ES-I3 (cell line): ENCODE measurements at regions not wholly inside any gene's neighbourhood (a gene's known extent, or its start where the extent isn't known, plus 50 kb on each side); places are given as distances from the start of the nearest gene placed in this dataset.

Source experiments
- H3K36me3 ChIP-seq: 2 replicates; pipeline ENCODE4 v1.6.1; 2013; ENCODE audit warnings: mild to moderate bottlenecking, low read length, control low read depth, moderate library complexity; ENCODE audit not compliant: insufficient read depth
- H3K4me1 ChIP-seq: 2 replicates; pipeline ENCODE4 v1.6.1; 2013; ENCODE audit warnings: mild to moderate bottlenecking, control low read depth, low read length; ENCODE audit not compliant: insufficient read depth
- H3K9ac ChIP-seq: 2 replicates; pipeline ENCODE4 v1.6.1; 2013; ENCODE audit warnings: low read depth, mild to moderate bottlenecking, low read length, moderate library complexity
- H3K9me3 ChIP-seq: 2 replicates; pipeline ENCODE4 v1.6.1; 2013; ENCODE audit warnings: mild to moderate bottlenecking, low read length, moderate library complexity; ENCODE audit not compliant: control insufficient read depth, insufficient read depth

DNA sequence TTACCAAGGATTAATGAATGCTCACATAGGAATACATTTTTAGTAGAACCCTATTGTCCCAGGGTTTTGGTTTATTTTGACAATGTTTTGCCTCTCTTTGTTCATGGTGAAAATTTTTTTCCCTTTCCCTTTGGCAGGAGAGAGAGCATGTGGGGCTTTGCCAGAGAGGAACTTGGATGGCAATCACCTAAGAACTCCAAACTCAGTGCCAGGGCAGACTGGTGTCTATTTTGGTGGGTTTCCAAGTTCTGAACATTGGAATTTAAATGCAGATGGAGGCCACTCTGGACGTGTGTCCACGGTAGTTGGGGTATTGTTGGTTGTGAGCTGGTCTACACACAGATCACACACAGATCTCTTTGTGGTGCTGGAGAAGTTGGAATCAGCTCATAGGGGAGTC is 2091.1 kb upstream of the PIK3C3 start:
- H3K36me3 ChIP-seq, result no peaks in the 10 kb centered on the region
- H3K9me3 ChIP-seq, result no peaks in the 10 kb centered on the region
- no peak overlapping the region for H3K9ac ChIP-seq
- H3K4me1 ChIP-seq, result no peaks in the 10 kb centered on the region

DNA sequence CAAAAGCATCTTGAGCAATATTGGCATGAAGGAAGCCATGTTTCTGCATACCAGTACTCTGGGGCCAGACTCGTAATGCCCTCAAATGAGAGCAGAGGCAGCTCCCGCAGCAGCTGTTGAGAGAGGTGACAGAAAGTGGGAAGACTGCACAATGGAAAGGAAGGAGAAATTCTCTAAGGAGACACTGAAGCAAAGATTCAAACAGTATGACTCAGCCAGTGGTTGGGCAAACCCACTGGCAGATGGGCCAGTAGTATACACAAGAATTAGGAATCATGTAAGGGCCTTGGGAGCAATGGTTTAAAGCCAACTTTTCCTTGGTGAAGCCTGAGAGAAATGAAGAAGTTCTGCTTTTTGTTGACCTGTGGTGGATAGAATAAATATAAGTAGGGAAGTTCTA is 2092.7 kb upstream of the PIK3C3 start:
- no peaks in the 10 kb centered on the region for H3K9me3 ChIP-seq
- H3K4me1 ChIP-seq, result peaks cover 3% of the 10 kb centered on the region; the same call in 1 of the 2 replicates
- H3K36me3 ChIP-seq, result no peaks in the 10 kb centered on the region
- H3K9ac ChIP-seq, result no peak overlapping the region

DNA sequence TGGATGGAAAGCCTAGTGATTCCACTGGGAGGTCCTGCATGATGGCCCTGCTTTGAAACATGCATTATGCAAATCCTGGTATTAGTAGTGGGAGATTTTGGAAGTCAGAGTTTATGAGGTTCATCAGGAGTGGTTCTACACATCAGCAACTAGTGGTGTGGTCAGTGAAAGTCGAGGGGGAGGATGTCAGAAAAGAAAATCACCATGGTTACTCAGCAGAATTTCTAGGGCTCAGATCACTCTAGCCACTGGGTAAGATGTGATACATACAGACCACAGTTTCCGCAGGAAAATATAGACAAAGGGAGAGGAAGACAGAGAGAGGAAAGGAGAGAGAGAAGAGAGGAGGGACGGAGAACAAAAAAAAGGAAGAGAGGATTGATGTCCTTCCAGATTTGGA is 2100.7 kb upstream of the PIK3C3 start:
- Histone ChIP-seq H3K9me3 (no peaks in the 10 kb centered on the region), H3K4me1 (peaks cover 3% of the 10 kb centered on the region; the same call in 1 of the 2 replicates), H3K9ac (no peak overlapping the region), H3K36me3 (no peaks in the 10 kb centered on the region)

DNA sequence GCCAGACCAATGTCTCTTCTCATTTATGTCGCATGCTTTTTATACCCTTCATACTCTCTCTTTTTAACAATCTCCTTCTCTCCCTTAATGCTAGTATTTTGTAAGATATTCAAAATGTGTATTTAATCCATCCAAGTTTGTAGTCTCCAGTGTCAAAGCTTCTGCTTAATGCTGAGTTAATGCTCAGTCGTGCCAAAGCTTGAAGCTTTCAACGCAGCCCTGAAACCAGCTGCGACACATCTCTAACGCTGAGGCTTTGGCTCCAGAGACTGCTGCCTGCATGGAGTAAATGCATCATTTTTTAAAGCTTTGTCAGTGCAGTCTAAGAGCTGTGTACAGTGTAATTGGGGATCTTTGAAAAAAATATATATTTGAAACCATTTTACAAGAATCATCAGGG is 2108.8 kb upstream of the PIK3C3 start:
- H3K36me3 ChIP-seq, result no peaks in the 10 kb centered on the region; the same call in 1 of the 2 replicates
- H3K9me3 ChIP-seq, result no peaks in the 10 kb centered on the region
- H3K9ac ChIP-seq, result no peak overlapping the region
- H3K4me1 ChIP-seq, result no peaks in the 10 kb centered on the region

DNA sequence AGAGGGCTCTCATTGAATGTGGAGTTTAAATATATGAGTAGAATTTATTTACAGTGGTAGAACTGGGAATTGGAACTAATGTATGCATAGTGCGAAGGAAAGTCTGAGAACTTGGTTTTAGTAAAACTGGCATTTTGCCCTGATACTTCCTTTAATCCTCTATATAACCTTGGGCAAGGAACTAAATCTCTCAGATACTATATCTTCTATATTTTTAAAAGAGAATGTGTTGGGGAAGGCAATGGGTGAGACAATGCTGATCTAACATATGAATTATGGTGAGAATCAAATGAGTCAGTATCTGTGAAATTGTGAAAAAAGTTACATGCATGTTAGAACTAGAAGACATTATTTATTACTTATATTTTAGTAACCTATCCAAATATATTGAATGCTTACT is 2109.4 kb upstream of the PIK3C3 start:
- no peak overlapping the region for H3K9ac ChIP-seq

DNA sequence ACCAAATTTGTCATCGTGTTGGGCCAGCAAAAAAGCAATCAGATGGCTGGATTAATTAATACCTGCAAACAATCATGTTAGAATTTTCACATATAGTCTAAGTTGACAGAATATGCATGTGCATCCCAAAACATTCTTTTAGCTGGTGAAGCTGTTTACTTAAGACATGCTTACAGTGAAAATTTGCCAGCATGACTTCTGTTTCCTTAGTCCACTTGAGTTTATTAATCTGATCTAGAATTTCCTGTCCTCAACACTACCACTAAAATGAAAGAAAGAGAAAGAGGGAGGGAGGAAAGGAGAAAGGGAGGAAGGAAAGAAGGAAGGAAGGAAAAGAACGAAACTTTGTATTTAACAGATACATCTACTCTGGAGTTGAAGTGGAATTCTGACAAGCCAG is 2109.9 kb upstream of the PIK3C3 start:
- H3K4me1 ChIP-seq, result no peaks in the 10 kb centered on the region
- H3K9ac ChIP-seq, result no peak overlapping the region
- no peaks in the 10 kb centered on the region; the same call in 1 of the 2 replicates for H3K36me3 ChIP-seq
- H3K9me3 ChIP-seq, result no peaks in the 10 kb centered on the region

More for the DNA sequence above, 2109.4 kb upstream of the PIK3C3 start:
- Histone ChIP-seq H3K9me3 (no peaks in the 10 kb centered on the region), H3K4me1 (no peaks in the 10 kb centered on the region), H3K36me3 (no peaks in the 10 kb centered on the region; the same call in 1 of the 2 replicates)

DNA sequence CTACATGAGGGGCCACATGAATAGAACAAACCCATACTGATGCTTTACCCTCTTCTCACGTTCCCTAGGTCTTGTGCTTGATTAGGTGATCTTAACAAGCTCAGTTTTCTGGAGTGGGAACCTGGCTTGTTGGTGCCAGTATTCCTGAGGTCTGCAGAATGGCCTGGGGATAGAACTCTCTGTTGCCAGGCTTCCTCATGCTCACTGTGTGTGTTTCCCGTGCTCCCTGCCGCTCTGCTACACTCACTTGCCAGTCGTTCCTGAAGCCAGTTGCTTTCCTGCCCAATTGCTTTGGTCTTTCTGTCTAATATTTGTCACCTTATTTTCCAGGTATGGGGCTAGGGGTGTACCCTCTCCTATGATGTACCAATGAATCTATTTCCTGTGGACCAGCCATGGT is 2111.5 kb upstream of the PIK3C3 start:
- no peaks in the 10 kb centered on the region for H3K4me1 ChIP-seq
- H3K36me3 ChIP-seq, result no peaks in the 10 kb centered on the region; the same call in 1 of the 2 replicates
- H3K9ac ChIP-seq, result no peak overlapping the region
- H3K9me3 ChIP-seq, result no peaks in the 10 kb centered on the region

DNA sequence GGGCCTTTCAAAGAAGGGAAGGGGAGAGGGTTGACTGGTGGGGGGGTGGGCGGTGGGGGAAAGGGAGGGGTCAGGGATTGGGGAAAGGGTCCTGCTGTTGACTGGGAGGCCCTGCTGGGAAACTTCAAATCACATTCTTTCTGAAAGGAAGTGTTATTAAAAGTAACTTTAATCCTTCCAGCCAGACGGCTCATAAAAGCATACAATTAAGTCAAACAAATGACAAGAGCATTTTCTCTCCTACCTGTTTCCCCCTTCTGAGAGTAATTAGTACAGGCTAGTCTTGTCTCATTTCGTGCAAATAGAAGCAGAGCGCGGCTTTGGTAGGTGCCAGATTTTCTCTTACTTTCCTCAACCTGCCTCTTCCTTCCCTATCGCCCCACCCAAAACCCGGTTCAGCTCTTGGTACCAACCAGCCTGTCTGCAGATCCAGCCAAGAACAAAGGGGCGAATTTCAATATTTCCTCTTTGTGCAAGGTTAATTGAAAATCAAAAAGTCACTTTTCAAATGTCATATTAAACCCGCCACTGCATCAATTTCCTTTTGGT is 2112.6 kb upstream of the PIK3C3 start:
- no peaks in the 10 kb centered on the region; the same call in 1 of the 2 replicates for H3K36me3 ChIP-seq
- peak overlapping the region; percentile 40 for H3K9ac ChIP-seq
- H3K9me3 ChIP-seq, result no peaks in the 10 kb centered on the region
- no peaks in the 10 kb centered on the region for H3K4me1 ChIP-seq

DNA sequence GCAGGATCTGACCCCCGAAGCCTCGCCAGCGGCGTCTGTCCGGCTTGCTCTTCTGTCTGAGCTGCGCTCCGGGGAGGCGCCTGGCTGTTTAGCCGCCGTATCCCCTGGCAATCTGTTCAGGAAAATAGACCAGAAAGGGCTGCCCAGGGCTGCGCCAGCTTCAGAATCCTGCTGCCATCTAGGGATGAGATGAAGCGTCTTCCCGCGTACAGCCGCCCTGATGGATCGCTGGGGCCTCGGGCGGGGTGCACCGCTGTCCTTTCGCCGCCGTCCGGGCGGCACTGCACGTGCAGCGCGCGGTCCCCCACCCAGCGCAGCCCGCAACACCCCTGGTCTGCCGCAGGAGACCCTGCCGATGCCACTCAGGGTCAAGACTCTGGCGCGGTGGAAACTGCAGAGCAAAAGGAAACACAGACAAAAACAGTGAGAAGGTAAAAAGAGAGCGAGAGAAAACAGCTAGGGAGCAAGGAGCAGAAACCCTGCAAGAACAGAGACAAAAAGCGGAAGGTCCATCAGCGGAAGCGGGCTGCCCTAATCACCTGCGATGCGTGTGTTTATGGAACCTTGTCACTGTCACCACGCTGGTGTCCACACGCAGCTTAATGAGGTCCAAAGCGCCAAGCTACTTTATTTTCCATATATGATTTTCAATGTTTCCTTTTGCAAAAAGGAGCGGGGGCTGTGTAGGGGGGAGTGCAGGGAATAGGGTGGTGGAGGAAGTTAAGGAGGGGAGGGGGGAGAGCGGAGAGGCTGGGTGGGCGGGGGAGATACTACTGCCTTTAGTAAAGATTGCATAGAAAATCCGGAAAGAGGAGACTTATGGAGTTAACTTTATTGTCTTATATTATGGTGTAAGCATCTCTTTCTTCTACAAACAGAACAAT is 2113.3 kb upstream of the PIK3C3 start:
- H3K36me3 ChIP-seq, result no peaks in the 10 kb centered on the region; the same call in 1 of the 2 replicates
- no peaks in the 10 kb centered on the region for H3K4me1 ChIP-seq
- H3K9ac ChIP-seq, result peak overlapping the region; percentile 74
- H3K9me3 ChIP-seq, result no peaks in the 10 kb centered on the region

DNA sequence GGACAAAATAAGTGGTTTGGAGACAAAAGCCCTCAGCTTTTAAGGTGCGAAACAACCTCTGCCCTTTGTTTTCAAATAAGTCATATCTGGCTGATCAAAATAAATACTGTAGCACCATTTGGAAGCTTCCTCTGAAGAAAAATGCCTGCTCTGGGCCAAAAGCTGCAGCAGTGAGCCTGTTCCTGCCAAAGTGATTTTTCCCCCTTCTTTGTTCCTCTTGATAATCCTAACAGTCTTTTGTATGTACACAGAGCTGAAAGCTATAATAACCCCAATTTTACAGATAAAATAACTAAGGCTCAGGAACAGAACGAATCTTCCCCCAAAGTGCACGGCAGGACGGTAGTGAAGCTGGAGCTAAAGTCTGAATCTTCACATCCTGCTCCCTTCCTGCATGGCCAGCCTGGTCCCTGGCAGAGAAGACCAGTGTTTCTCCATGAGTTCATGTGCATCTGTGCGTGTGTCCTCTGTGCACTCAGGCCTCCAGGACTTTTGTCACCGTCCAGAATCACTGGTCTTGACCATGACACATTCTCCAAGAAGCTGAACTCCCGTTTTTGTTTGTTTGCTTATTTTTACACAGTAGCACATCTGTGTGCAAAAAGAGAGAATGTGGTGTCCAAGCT is 2114.1 kb upstream of the PIK3C3 start:
- no peaks in the 10 kb centered on the region; the same call in 1 of the 2 replicates for H3K36me3 ChIP-seq
- H3K9ac ChIP-seq, result peak overlapping the region; percentile 74; the same call in 1 of the 2 replicates
- no peaks in the 10 kb centered on the region for H3K9me3 ChIP-seq
- H3K4me1 ChIP-seq, result no peaks in the 10 kb centered on the region

DNA sequence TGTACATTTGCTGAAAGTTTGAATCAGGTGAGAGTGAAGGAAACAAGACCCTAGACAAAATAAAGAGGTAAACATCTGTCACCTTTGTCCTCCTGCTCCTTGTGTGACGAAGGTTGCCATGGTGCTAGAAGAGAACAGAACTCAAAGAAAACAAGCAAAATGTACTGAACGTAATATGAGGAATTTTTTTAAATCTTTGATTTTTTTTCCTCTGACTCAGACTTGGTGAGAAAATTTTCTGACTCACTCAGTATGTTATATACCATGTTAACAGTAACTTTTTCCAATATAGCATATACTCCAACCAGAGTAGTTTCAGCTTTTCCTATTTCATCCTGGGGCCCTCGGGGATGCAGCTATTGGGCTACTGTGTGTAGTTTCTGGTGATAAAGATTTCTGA is 2114.6 kb upstream of the PIK3C3 start:
- Histone ChIP-seq H3K9me3 (no peaks in the 10 kb centered on the region), H3K9ac (no peak overlapping the region), H3K36me3 (no peaks in the 10 kb centered on the region), H3K4me1 (no peaks in the 10 kb centered on the region)

DNA sequence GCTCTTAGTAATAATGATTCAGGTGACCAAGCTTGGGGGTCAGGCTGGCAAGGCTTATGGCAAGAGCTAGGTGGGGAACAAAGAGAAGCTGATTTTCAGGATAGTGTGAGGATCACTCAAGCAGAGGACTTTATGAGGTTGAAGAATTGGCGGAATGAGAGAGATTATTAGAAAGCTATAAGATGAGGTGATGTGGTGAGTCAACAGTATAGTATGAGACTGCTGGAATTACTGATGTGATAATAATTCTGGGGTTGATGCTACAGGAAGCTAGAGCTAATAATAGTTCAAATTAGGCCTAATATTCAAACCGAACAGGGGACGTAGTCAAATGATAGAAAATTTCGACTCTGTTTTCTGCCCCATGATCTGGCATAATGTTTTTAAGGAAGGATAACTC is 2115.3 kb upstream of the PIK3C3 start:
- Histone ChIP-seq H3K4me1 (no peaks in the 10 kb centered on the region), H3K36me3 (no peaks in the 10 kb centered on the region), H3K9me3 (no peaks in the 10 kb centered on the region), H3K9ac (no peak overlapping the region)

DNA sequence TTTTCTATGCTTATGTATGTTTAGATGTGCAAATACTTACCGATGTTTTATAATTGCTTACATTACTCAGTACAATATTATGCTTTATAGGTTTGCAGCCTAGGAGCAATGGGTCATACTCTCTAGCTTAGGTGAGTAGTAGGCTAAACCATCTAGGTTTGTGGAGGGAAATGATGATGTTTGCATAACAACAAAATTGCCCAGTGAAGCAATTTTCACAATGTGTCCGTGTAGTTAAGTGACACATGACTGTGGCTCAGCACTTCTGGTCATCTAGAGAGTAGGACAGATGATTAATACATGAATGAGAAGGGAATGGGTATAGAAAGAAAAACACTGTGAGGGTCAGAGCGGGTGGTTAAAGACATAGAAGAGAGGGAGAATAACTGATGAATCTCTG is 2116.2 kb upstream of the PIK3C3 start:
- H3K9ac ChIP-seq, result no peak overlapping the region
- no peaks in the 10 kb centered on the region for H3K36me3 ChIP-seq
- no peaks in the 10 kb centered on the region for H3K4me1 ChIP-seq
- no peaks in the 10 kb centered on the region for H3K9me3 ChIP-seq

DNA sequence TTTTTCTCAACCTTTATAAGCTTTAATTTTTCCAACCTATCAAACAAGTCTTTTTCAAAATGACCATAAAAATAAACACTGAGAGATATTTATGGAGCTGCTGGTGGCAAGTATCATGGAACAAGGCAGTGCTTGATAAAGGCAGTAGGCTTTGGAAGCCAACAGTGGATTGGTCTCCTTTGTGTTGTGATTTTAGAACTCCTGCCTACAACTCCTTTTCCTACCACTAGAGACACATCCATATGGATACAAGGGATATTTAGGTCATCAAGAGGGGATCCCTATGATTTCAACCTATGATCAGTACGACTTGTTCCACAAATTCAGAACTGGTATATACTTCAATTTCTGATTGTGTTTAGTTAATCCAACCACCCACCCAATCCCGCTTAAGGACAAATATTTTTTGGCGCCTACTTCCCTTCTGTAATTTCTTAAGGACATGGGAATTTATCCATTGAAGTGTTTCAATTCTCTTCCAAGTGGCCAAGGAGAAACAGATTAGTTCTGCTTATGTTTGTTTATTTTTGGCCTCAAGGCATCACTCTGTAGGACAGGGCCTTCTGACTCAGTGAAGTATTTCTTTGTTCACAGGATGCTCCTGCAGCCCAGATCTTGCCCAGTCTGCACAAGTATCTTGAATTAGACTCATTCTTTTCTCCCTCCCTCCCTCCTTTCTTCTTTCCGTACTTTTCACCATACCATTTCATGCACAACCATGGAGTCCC is 2119.6 kb upstream of the PIK3C3 start:
- H3K9ac ChIP-seq, result no peak overlapping the region
- no peaks in the 10 kb centered on the region for H3K36me3 ChIP-seq
- H3K9me3 ChIP-seq, result no peaks in the 10 kb centered on the region
- H3K4me1 ChIP-seq, result no peaks in the 10 kb centered on the region
